ENCODE measurements at regions not wholly inside any gene's neighbourhood (a gene's known extent, or its start where the extent isn't known, plus 50 kb on each side); places are given as distances from the start of the nearest gene placed in this dataset.

GRCh38 chr3:194051366-194052149, 84.4 kb upstream of the HES1 start:
- no peak for TF ChIP-seq POLR2AphosphoS5 (IDR thresholded peaks at IDR 0.05)
- TF ChIP-seq EZH2 (IDR thresholded peaks at IDR 0.05; ENCODE audit: borderline replicate concordance, insufficient read depth, low read length, poor library complexity, severe bottlenecking) = no peak
- TF ChIP-seq EP300 (conservative IDR thresholded peaks at IDR 0.05; ENCODE audit: poor library complexity, severe bottlenecking) = no peak
- TF ChIP-seq CTCF (IDR thresholded peaks at IDR 0.05; ENCODE audit: poor library complexity, severe bottlenecking) = no peak
- TF ChIP-seq SMC3 (conservative IDR thresholded peaks at IDR 0.05; ENCODE audit: poor library complexity) = no peak

All from neural cell (in vitro differentiated cells).